ENCODE measurements at regions not wholly inside any gene's neighbourhood (a gene's known extent, or its start where the extent isn't known, plus 50 kb on each side); places are given as distances from the start of the nearest gene placed in this dataset.

DNA sequence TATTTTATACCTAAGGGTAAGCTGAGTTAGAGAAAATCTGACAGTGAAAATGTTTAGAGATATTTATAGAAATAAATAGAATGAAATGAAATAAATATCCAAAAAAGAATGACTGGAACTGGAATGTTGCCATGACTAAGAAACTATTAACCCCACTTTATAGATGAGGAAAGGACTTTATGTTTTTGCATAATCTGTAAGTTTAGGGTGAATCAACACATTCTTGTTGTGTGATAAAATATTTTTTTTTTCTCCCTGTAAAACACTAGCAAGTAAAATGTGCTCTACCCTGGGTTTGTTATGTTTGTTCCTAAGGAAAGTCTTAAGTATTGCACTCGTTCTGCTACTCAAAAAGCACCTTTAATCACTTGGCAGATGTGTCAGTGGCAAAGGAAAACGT lies 83.8 kb upstream of the KL start:
- Histone ChIP-seq H3K27me3 (replicated peaks in 1 of 2; ENCODE audit: control insufficient read depth in 2 of 2, insufficient read depth in 2 of 2, low read length in 1 of 2) (no peaks in the 10 kb centered on the region), H3K27ac (ENCODE audit: control insufficient read depth, insufficient read depth) (no peak overlapping the region), H3K9me3 (replicated peaks; ENCODE audit: control insufficient read depth, insufficient read depth, low read length) (no peaks in the 10 kb centered on the region), H4K20me1 (ENCODE audit: control insufficient read depth, insufficient read depth) (no peaks in the 10 kb centered on the region), H3K79me2 (ENCODE audit: control insufficient read depth, insufficient read depth, low read length) (no peaks in the 10 kb centered on the region), H3K4me1 (ENCODE audit: control insufficient read depth, insufficient read depth, low read length) (no peaks in the 10 kb centered on the region), H3K9ac (ENCODE audit: control insufficient read depth, insufficient read depth, low read length) (no peak overlapping the region), H2AFZ (ENCODE audit: control insufficient read depth, low read depth, low read length) (no peak overlapping the region), H3K4me2 (ENCODE audit: control insufficient read depth, insufficient read depth) (no peak overlapping the region), H3K4me3 (no peak overlapping the region), H3K36me3 (ENCODE audit: control insufficient read depth in 2 of 2, insufficient read depth in 2 of 2, low read length in 1 of 2) (no peaks in the 10 kb centered on the region)
- FAIRE-seq = no peak
- DNase-seq (ENCODE audit: low read depth, low spot score) = no peak
- RAD21 ChIA-PET (ENCODE audit: unreplicated experiment) = no interaction called here
- BruUV-seq (replicated peaks) = no TSS peak
- 40% methylated on average over 2 of the region's 2 CpGs for WGBS (ENCODE audit: insufficient coverage, insufficient replicate concordance, low lambda C conversion rate, missing lambda C conversion rate)
- CTCF ChIA-PET = interaction anchor here (0.6 to 2.0 kb wide), 3 partner anchors 10 to 579 kb away, joined by 3 to 6 read pairs (median 3); no protein-coding TSS in a partner anchor
- ATAC-seq = no peak
- SMC1A ChIA-PET (ENCODE audit: uncharacterized antibody, unreplicated experiment) = interaction anchor here (0.9 to 2.1 kb wide), 3 partner anchors 9 to 13 kb away, joined by 3 to 7 read pairs (median 3); no protein-coding TSS in a partner anchor
- POLR2A ChIA-PET = no interaction called here
- in situ Hi-C loops (cut with MboI) (no loop called here), intact Hi-C loops (cut with micrococcal nuclease; ENCODE audit: unreplicated experiment) (no loop called here)
- TF ChIP-seq SMAD1 (IDR thresholded peaks at IDR 0.05; ENCODE audit: low read depth, partially characterized antibody) (no peak), SPI1 (IDR thresholded peaks at IDR 0.05; ENCODE audit: borderline replicate concordance, insufficient read depth, low read depth, low read length) (no peak), SMARCA5 (IDR thresholded peaks at IDR 0.05) (no peak), IRF3 (IDR thresholded peaks at IDR 0.05) (no peak), SMC3 (IDR thresholded peaks at IDR 0.05; ENCODE audit: borderline replicate concordance, low read length) (no peak), NFYB (IDR thresholded peaks at IDR 0.05; ENCODE audit: insufficient read depth, low read depth, low read length) (no peak), PRDM15 (CRISPR knock-in tag; IDR thresholded peaks at IDR 0.05) (no peak), HDAC6 (IDR thresholded peaks at IDR 0.05; ENCODE audit: unreplicated experiment) (no peak), USF1 (IDR thresholded peaks at IDR 0.05; ENCODE audit: borderline replicate concordance, extremely low read length, insufficient read depth, low read depth, low read length) (no peak), JUND (IDR thresholded peaks at IDR 0.05; ENCODE audit: low read depth, low read length) (no peak), PML (IDR thresholded peaks at IDR 0.05; ENCODE audit: low read length) (no peak), CEBPB (IDR thresholded peaks at IDR 0.05; ENCODE audit: borderline replicate concordance in 1 of 2, low read depth in 2 of 2, low read length in 2 of 2) (no peak), ATF2 (IDR thresholded peaks at IDR 0.05; ENCODE audit: low read length) (no peak), NRF1 (conservative IDR thresholded peaks at IDR 0.05; ENCODE audit: low read depth, low read length) (no peak), SIN3A (IDR thresholded peaks at IDR 0.05; ENCODE audit: low read depth, low read length) (no peak)
- TF ChIP-seq, protein P1, sequence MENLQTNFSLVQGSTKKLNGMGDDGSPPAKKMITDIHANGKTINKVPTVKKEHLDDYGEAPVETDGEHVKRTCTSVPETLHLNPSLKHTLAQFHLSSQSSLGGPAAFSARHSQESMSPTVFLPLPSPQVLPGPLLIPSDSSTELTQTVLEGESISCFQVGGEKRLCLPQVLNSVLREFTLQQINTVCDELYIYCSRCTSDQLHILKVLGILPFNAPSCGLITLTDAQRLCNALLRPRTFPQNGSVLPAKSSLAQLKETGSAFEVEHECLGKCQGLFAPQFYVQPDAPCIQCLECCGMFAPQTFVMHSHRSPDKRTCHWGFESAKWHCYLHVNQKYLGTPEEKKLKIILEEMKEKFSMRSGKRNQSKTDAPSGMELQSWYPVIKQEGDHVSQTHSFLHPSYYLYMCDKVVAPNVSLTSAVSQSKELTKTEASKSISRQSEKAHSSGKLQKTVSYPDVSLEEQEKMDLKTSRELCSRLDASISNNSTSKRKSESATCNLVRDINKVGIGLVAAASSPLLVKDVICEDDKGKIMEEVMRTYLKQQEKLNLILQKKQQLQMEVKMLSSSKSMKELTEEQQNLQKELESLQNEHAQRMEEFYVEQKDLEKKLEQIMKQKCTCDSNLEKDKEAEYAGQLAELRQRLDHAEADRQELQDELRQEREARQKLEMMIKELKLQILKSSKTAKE (IDR thresholded peaks at IDR 0.05; ENCODE audit: low read depth, poor library complexity, severe bottlenecking) = no peak
